Liver (tissue), 7 donors: ENCODE measurements at regions not wholly inside any gene's neighbourhood (a gene's known extent, or its start where the extent isn't known, plus 50 kb on each side); places are given as distances from the start of the nearest gene placed in this dataset.

Experiments used
- DNase-seq: peaks from one replicate; pipeline ENCODE4 v3.0.0-alpha.2; 2017; ENCODE audit warnings: low spot score
- H3K27ac ChIP-seq, 2 donors: one replicate each; pipeline ENCODE4 v1.7.0; 2013; ENCODE audit warnings: inconsistent platforms in 2 of 2, low read length in 2 of 2, control low read depth in 1 of 2, low read depth in 1 of 2, mild to moderate bottlenecking in 1 of 2
- H3K27me3 ChIP-seq, 4 donors: one replicate each; pipeline versions ENCODE4 v1.6.1 to v1.7.0; 2013; ENCODE audit warnings: low read length in 3 of 4, inconsistent platforms in 1 of 4, mild to moderate bottlenecking in 1 of 4, moderate library complexity in 1 of 4; ENCODE audit not compliant: control insufficient read depth in 4 of 4, insufficient read depth in 4 of 4
- H3K36me3 ChIP-seq, 4 donors: one replicate each; pipeline versions ENCODE4 v1.6.1 to v1.7.0; 2013; ENCODE audit warnings: low read length in 3 of 4, mild to moderate bottlenecking in 3 of 4, low read depth in 1 of 4, moderate library complexity in 1 of 4; ENCODE audit not compliant: control insufficient read depth in 4 of 4, insufficient read depth in 3 of 4
- H3K4me1 ChIP-seq, 4 donors: one replicate each; pipeline versions ENCODE4 v1.6.1 to v1.7.0; 2013; ENCODE audit warnings: low read length in 3 of 4, mild to moderate bottlenecking in 3 of 4, moderate library complexity in 1 of 4; ENCODE audit not compliant: control insufficient read depth in 4 of 4, insufficient read depth in 4 of 4
- H3K4me3 ChIP-seq, 3 donors: one replicate each; pipeline versions ENCODE4 v1.6.1 to v1.7.0; 2013; ENCODE audit warnings: low read length in 3 of 3, control low read depth in 1 of 3, low read depth in 1 of 3, mild to moderate bottlenecking in 1 of 3
- H3K9ac ChIP-seq, 2 donors: one replicate each; pipeline ENCODE4 v1.7.0; 2013; ENCODE audit warnings: low read length in 2 of 2, mild to moderate bottlenecking in 2 of 2, moderate library complexity in 2 of 2, control low read depth in 1 of 2, low read depth in 1 of 2
- H3K9me3 ChIP-seq, 4 donors: one replicate each; pipeline versions ENCODE4 v1.6.1 to v1.7.0; 2013; ENCODE audit warnings: low read length in 3 of 4; ENCODE audit not compliant: control insufficient read depth in 4 of 4
- FOXA1 ChIP-seq: IDR thresholded peaks from 2 replicates; pipeline ENCODE4 v1.6.1; 2016; ENCODE audit warnings: antibody characterized with exemption
- FOXA2 ChIP-seq: IDR thresholded peaks from 2 replicates; pipeline ENCODE4 v1.6.1; 2016; ENCODE audit warnings: antibody characterized with exemption
- GABPA ChIP-seq, 2 donors: IDR thresholded peaks in 1 of 2; conservative IDR thresholded peaks in 1 of 2; 2 replicates each; pipeline ENCODE4 v1.6.1; 2016; ENCODE audit warnings: antibody characterized with exemption in 2 of 2, mild to moderate bottlenecking in 1 of 2, moderate library complexity in 1 of 2
- HNF4A ChIP-seq, 2 donors: conservative IDR thresholded peaks; 2 replicates each; pipeline ENCODE4 v1.6.1; 2016; ENCODE audit warnings: antibody characterized with exemption in 2 of 2, mild to moderate bottlenecking in 2 of 2
- HNF4G ChIP-seq: IDR thresholded peaks from 2 replicates; pipeline ENCODE4 v1.6.1; 2016; ENCODE audit warnings: antibody characterized with exemption
- NR2F2 ChIP-seq: IDR thresholded peaks from 2 replicates; pipeline ENCODE4 v1.6.1; 2016; ENCODE audit warnings: antibody characterized with exemption
- RAD21 ChIP-seq, 2 donors: IDR thresholded peaks; 2 replicates each; pipeline ENCODE4 v1.6.1; 2016; ENCODE audit warnings: antibody characterized with exemption in 2 of 2, mild to moderate bottlenecking in 2 of 2
- RXRA ChIP-seq, 2 donors: IDR thresholded peaks; 2 replicates each; pipeline ENCODE4 v1.6.1; 2017 to 2018; ENCODE audit warnings: antibody characterized with exemption in 2 of 2, mild to moderate bottlenecking in 1 of 2
- TAF1 ChIP-seq: conservative IDR thresholded peaks from 2 replicates; pipeline ENCODE4 v1.6.1; 2016; ENCODE audit warnings: antibody characterized with exemption, mild to moderate bottlenecking
- YY1 ChIP-seq: IDR thresholded peaks from 2 replicates; pipeline ENCODE4 v1.6.1; 2016; ENCODE audit warnings: antibody characterized with exemption, mild to moderate bottlenecking
- WGBS: extraction: QIAGEN DNeasy Blood & Tissue Kit; methylation state at CpG from one replicate; pipeline ENCODE4 v1.1.7; 2013; 5-methylcytosine and 5-hydroxymethylcytosine counted together
- TF ChIP-seq, protein P1 (sequence below): IDR thresholded peaks from 2 replicates; pipeline ENCODE4 v1.6.1; 2016; ENCODE audit warnings: antibody characterized with exemption, mild to moderate bottlenecking
- TF ChIP-seq, protein P2 (sequence below): IDR thresholded peaks from 2 replicates; pipeline ENCODE4 v1.6.1; 2016; ENCODE audit warnings: antibody characterized with exemption
- donor health status: healthy.
- donor health status: healthy.
- donor health status: healthy.
- donor health status: healthy.

DNA sequence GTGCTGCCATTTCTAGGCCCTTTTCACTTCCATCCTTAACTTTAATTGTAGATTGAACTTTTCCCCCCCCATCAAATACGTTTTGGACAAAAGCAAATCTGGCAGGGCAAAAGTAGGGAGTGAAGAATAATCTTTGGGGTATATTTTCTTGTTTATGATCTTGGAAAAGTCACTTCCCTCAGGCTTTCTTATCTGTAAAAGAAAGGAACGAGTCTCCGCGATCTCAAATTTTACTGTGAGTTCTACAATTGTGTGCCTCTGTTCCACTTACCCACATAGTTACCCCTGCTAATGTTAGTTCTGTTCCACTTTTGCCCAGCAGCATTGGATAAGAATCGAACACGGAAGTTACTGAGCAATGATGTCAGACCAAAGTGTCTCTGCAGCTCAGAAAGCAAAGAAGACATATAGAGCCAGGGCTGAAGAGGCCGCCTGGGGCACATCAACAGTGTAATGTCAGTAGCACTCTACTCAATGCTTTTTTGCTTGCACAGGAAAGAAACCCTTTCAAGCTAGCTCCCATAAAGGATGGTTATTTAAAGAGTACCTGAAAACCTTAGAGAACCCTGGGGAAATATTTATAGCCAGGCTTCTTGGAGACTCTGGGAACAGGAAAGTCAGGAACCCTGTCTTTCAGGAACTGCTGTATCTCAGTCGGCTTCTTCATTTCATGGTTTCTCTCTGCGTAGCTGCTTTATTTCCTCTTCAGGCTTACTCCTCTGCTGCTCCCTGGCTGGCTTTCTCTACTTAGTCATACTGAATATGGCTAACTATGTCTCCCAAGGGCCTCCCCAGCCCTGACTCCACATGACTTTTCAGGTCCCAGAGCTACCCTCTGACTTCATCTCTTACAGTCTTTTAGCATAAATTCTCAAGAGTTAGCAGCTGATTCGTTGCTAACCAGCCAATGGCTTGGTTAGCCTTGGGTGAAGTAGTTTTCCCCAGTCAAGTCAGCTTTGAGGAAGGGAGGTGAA, 123.7 kb upstream of the FAM3C start:
- Histone ChIP-seq H3K36me3 (no peaks in the 10 kb centered on the region), H3K9ac (no peak overlapping the region), H3K4me3 (no peak overlapping the region), H3K27ac (no peak overlapping the region), H3K9me3 (no peaks in the 10 kb centered on the region), H3K27me3 (no peaks in the 10 kb centered on the region), H3K4me1 (no peaks in the 10 kb centered on the region)
- no peak for DNase-seq
- peak in 1 of 2 donors; percentile 17 for TF ChIP-seq RAD21 (IDR thresholded peaks at IDR 0.05)
- no peak for TF ChIP-seq FOXA1
- no peak for TF ChIP-seq GABPA (IDR thresholded peaks at IDR 0.05 in 1 of 2, conservative IDR thresholded peaks at IDR 0.05 in 1 of 2)
- TF ChIP-seq, protein P1, sequence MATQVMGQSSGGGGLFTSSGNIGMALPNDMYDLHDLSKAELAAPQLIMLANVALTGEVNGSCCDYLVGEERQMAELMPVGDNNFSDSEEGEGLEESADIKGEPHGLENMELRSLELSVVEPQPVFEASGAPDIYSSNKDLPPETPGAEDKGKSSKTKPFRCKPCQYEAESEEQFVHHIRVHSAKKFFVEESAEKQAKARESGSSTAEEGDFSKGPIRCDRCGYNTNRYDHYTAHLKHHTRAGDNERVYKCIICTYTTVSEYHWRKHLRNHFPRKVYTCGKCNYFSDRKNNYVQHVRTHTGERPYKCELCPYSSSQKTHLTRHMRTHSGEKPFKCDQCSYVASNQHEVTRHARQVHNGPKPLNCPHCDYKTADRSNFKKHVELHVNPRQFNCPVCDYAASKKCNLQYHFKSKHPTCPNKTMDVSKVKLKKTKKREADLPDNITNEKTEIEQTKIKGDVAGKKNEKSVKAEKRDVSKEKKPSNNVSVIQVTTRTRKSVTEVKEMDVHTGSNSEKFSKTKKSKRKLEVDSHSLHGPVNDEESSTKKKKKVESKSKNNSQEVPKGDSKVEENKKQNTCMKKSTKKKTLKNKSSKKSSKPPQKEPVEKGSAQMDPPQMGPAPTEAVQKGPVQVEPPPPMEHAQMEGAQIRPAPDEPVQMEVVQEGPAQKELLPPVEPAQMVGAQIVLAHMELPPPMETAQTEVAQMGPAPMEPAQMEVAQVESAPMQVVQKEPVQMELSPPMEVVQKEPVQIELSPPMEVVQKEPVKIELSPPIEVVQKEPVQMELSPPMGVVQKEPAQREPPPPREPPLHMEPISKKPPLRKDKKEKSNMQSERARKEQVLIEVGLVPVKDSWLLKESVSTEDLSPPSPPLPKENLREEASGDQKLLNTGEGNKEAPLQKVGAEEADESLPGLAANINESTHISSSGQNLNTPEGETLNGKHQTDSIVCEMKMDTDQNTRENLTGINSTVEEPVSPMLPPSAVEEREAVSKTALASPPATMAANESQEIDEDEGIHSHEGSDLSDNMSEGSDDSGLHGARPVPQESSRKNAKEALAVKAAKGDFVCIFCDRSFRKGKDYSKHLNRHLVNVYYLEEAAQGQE, result no peak
- TF ChIP-seq, protein P2, sequence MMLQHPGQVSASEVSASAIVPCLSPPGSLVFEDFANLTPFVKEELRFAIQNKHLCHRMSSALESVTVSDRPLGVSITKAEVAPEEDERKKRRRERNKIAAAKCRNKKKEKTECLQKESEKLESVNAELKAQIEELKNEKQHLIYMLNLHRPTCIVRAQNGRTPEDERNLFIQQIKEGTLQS, result no peak
- no peak for TF ChIP-seq HNF4A (conservative IDR thresholded peaks at IDR 0.05)
- TF ChIP-seq HNF4G, result no peak
- no peak for TF ChIP-seq NR2F2
- no peak for TF ChIP-seq FOXA2
- 79% methylated on average over 10 of the region's 10 CpGs for WGBS

- no peak overlapping the region for H3K9ac ChIP-seq
- TF ChIP-seq RXRA (IDR thresholded peaks at IDR 0.05) (no peak), TAF1 (no peak), YY1 (no peak), FOXA2 (no peak), NR2F2 (no peak)
- TF ChIP-seq, protein P1, result no peak
- 77% methylated on average over 2 of the region's 2 CpGs for WGBS
- no peak overlapping the region for H3K4me3 ChIP-seq
- no peak for DNase-seq
- H3K4me1 ChIP-seq, result no peaks in the 10 kb centered on the region
- no peaks in the 10 kb centered on the region for H3K36me3 ChIP-seq
- H3K27me3 ChIP-seq, result no peaks in the 10 kb centered on the region
- no peak overlapping the region for H3K27ac ChIP-seq
- H3K9me3 ChIP-seq, result no peaks in the 10 kb centered on the region
These were observed 121.5 kb upstream of the FAM3C start for GRCh38 chr7:121517591-121517990.
